ENCODE measurements at regions not wholly inside any gene's neighbourhood (a gene's known extent, or its start where the extent isn't known, plus 50 kb on each side); places are given as distances from the start of the nearest gene placed in this dataset.
A peak's percentile ranks its signal among the peaks of the same experiment; 100 is the strongest.
"Not testable (repeated sequence)": the region's sequence is repeated elsewhere in the genome, so short reads cannot be mapped to it uniquely, and the experiment has no call there.

DNA sequence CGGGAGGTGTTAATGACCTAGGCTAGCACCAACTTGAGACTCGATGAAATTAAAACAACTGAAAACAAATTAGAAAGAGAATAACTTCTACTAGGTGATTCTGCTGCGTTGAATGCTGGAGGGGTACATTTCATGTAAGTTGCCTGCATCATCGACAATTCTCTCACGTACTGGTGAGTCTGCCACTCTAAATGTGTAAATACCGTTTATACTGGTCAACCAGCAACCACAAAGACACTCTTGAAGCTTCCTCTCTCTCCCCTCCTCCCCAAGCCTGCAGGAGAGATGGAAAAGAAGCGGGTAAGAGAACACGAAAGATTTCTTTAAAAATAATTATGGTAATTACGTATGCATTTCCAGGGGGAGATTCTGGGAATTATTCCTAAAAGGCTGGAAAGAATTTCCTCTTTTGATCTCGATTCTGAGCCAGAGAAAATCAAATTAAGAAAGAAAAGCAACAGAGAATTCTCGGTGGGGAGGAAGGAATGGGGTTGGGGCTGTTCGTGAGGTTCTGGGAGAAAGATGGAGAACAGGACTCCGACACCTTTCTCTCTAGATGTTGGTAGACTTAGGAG, 68.6 kb upstream of the MRTFB start:
- no peak for DNase-seq (ENCODE audit: low spot score)

DNA sequence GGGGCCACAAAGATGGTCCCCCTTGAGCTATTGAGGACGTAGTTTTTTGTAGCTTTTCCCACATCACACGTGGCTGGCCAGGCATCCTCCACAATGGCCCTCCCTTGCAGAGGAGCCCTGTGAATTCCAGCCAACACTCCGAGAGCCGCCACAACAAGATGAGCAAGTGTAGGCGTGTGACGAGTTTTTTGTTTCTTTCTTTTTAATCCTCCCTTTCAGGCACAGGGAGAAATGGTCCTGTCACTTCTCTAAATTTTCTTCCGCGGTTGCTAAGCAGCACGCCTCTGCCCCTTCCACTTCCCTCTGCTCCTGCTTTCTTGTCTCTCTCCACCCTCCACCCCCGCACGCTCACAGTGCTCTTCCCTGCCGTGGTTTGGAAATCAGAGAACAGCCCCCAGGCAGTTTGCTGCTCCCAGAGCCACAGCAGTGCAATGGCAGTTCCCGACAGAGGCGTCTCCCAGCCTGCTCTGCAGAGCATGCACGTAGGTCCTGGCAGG, 68.0 kb upstream of the MRTFB start:
- DNase-seq (ENCODE audit: low spot score) = peak; percentile 38

DNA sequence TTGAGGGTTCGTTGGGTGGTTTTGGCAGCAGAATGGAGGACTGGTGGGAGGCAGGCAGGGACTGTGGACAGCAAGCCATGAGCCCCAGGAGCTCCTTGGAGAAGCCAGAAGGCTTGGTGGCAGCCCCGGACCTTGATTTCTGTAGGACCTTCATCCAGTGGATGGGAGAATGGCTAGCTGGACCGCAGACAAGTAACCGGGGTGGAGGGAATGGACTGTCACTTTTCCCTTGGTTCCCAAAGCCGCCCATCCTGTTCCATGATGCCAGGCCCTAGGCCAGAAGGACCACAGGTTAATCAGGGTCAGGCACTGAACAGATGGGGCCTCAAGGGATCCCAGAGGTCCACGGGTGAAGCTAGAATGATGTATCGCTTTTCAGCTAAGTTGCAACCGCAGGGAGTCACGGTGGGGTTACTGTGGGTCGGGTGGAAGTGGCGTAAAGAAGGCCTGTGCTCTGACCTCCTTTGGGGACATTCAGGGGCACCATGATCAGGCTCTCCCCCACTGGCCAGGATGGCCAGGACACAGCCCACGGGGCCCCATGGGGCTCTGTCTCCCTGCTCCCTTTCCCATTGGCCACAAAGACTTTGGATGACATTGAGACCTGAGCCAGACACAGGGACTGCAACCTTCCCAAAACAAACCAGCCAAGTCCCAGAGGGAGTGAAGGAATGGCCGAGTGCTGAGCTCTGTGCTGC, 66.9 kb upstream of the MRTFB start:
- DNase-seq (ENCODE audit: low spot score) = no peak

DNA sequence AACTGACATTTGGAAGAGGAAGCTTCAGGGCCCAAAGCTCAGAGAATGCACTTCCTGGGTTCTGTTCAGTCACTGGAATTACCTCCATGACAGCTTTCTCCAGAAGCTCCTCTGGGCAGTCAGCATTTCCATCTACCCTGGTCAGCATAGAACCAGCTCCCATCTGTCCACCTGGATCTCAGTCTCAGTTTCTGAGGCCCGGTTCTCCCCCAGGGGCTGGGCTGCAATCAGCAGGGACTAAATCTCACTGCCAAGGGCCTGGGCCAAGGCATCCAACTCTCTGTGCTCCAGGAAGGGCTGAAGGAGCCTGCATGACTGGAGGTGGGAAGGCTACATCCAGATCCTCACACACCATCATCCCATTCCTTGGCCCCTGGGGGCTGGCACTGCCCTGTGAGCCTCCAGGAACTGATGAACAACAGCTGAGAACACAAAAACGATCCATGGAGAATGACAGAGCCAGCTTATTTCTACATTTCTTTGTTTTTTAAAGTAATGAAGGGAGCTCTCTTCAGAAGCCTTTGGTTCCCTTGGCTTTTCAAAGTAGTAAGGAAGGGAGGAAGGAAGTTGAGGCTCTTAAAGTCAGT, 66.3 kb upstream of the MRTFB start:
- DNase-seq (ENCODE audit: low spot score) = no peak

DNA sequence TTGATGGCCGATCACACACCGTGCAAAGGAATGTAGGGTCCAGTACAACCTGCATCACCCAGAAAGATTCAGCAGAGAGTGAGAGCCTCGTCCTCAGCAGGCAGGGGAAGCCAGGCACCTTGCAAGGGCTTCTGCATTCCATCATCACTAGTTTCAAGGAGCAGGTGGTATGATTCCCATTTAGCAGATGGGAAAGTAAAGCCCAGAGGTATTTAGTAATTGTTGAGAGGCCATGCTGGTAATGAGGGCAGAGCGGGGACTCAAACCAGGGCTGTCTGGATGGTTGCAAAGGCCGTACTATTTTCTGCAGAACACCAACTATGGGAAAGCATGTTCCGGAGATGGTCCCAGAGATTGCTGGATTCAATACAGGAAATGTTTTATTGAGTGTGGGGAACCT, 65.8 kb upstream of the MRTFB start:
- no peak for DNase-seq (ENCODE audit: low spot score)

GRCh38 chr16:14007450-14007849, 63.7 kb upstream of the MRTFB start:
- peak; percentile 34 for DNase-seq (ENCODE audit: low spot score)

- no peak for DNase-seq (ENCODE audit: low spot score)
Observed at GRCh38 chr16:14011001-14011400, 60.1 kb upstream of the MRTFB start.

GRCh38 chr16:14011846-14012245, 59.3 kb upstream of the MRTFB start:
- no peak for DNase-seq (ENCODE audit: low spot score)

DNA sequence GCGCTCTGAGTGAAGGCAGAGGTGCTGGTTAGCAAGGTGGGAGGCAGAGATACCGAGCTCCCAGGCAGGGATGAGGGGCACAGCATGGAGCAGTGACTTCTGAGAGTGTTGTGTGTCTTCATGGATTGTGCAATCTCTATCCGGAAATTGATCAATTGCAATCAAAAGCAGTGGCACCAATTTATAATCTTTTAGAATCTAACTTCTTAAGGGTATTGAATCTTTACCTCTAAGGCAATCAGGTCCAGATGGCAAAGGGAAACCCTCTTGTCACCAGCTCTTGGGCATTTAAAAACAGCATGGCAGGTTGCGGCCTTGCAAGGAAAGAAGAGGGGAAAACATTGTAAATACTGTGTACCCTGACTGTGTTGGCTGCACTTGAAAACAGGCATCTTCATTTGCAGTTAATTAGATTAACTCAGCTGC, 58.0 kb upstream of the MRTFB start:
- no peak for DNase-seq (ENCODE audit: low spot score)

DNA sequence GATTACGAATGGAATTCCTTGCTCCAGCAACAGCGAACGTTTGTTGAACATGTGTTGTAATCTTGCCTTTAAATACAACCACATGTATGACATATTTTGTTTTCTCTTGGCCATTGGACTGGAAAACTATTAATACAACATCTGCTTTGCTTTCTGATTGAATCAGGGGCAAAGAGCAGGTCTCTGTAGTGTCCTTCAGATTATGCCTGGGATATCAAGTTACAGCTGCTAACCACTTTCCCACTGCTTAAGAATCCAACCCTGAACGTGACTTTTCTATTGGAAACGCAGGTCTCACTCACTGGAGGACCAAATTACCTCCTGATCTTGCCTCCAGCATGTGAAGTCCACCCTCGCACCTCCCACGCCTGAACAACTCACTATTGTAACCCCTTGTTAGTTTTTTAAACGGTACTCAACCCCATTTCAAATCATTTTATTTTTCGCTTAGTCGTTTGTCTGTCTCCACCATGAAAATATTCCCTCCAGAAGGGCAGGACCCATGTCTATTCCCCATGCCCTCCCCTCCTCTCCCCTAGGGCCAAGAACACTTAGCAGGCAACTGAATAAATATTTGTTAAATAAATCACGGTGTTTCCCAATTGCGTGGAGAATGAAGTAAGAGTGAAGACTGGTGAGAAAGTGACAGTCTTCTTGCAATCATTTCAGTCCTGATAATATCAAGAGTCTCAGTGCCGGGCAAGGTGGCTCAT, 57.4 kb upstream of the MRTFB start:
- no peak for DNase-seq (ENCODE audit: low spot score)

DNA sequence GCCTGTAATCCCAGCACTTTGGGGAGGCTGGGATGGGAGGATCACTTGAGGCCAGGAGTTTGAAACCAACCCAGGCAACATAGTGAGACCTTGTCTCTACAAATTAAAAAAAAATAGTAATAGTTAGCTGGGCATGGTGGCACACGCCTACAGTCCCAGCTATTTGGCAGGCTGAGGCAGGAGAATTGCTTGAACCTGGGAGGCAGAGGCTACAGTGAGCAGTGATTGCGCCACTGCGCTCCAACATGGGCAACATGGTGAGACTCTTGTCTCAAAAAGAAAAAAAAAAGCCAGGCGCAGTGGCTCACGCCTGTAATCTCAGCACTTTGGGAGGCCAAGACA, 56.9 kb upstream of the MRTFB start:
- no peak for DNase-seq (ENCODE audit: low spot score)

DNA sequence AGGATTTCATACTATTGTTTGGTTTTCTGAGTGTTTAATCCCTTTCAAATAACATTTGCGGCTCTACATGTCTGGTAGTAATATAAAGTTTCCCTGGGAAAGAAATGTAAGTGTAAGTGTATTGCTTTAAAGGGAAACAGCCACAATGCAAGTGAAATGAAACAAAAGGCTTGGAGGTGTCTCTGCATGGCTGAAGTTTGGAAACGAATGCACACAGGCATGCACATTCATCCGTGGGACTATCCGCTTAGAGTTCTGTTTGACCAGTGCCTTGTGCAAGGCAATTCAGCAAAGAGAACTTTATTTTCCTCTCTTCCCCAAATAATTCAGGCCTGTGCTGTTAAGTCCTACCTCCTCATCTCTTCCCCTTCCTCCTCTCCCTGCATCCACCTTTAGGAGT, 56.1 kb upstream of the MRTFB start:
- no peak for DNase-seq (ENCODE audit: low spot score)

- DNase-seq (ENCODE audit: low spot score) = no peak
Observed at GRCh38 chr16:14015461-14015860, 55.7 kb upstream of the MRTFB start.

- DNase-seq (ENCODE audit: low spot score) = peak; percentile 51
Observed at GRCh38 chr16:14015948-14016347, 55.2 kb upstream of the MRTFB start.

DNA sequence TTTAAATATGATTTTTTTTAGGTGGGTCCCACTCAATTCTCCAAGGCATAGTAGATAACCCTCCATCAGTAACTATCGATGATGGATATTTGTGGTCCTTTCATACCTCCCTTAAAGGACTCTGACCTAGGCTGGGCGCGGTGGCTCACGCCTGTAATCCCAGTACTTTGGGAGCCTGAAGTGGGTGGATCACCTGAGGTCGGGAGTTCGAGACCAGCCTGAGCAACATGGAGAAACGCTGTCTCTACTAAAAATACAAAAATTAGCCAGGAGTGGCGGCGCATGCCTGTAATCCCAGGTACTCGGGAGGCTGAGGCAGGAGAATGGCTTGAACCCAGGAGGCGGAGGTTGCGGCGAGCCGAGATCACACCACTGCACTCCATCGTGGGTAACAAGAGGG, 54.8 kb upstream of the MRTFB start:
- not testable (repeated sequence) for DNase-seq (ENCODE audit: low spot score)

DNA sequence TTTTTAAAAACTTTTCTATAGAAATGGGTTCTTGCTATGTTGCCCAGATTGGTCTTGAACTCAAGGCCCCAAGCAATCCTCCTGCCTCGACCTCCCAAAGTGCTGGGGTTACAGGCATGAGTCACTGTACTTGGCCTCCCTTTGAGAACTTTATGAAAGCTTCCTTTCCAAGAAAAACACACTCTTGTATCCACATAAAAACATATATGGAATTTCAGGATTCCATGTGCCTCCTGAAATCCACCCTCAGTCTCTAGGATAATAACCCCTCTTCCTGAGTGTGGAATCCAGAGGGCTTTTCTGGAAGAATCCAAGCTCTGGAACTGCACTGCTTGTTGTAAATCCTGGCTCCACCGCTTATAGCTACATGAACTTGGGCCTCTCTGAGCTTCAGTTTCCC, 53.2 kb upstream of the MRTFB start:
- no peak for DNase-seq (ENCODE audit: low spot score)

DNA sequence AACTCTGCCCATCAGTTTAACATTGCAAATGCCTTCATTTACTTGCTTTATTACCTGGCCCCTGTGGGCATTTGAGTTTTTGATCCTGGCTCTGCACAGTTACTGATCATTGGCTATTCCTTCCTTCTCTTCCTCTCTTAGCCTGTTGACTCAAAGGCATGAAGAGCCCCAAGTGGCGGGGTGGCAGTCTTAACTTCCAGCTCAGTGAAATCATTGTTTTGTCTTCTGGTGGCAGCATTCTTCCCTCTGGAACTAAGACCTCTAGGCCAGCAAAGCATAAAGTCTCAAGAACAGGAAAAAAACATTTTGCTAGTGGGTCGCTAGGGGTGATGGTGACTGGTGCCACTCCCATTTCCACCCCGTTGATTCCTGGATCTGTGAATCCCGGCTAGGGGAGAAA, 52.3 kb upstream of the MRTFB start:
- no peak for DNase-seq (ENCODE audit: low spot score)

- no peak for DNase-seq (ENCODE audit: low spot score)
Observed at GRCh38 chr16:14020141-14020540, 51.0 kb upstream of the MRTFB start.

All from A172 (cell line).